Activated CD8-positive, alpha-beta T cell treated with anti-CD3 and anti-CD28 coated beads for 36 hours (primary cell): ENCODE measurements at regions not wholly inside any gene's neighbourhood (a gene's known extent, or its start where the extent isn't known, plus 50 kb on each side); places are given as distances from the start of the nearest gene placed in this dataset.

Source experiments
- ATAC-seq: fragments of 200-7000 bp; cut with Tn5 transposase; one replicate; pipeline ENCODE4 v1.10.0; 2021; ENCODE audit warnings: mild to moderate bottlenecking, moderate library complexity
- CTCF ChIA-PET: fragments of 350-600 bp; sonication (Branson Sonifier 250); formaldehyde crosslinking; loops from one replicate; lab custom pipeline; 2021; ENCODE audit warnings: antibody characterized with exemption; lab: Charles Lee
- POLR2A ChIA-PET: fragments of 350-600 bp; sonication (Branson Sonifier 250); formaldehyde crosslinking; loops from one replicate; lab custom pipeline; 2021; ENCODE audit warnings: antibody characterized with exemption; lab: Charles Lee
- DNase-seq: peaks from one replicate; pipeline ENCODE4 v3.0.0-alpha.2; 2020
- H3K27ac Mint-ChIP-seq: one replicate; pipeline ENCODE4 v1.8.0; 2021; ENCODE audit warnings: mild to moderate bottlenecking, mixed read lengths
- H3K27me3 Mint-ChIP-seq: one replicate; pipeline ENCODE4 v1.8.0; 2021; ENCODE audit warnings: mixed read lengths
- H3K36me3 Mint-ChIP-seq: one replicate; pipeline ENCODE4 v1.8.0; 2021; ENCODE audit warnings: low read depth, mixed read lengths
- H3K4me1 Mint-ChIP-seq: one replicate; pipeline ENCODE4 v1.8.0; 2021; ENCODE audit warnings: low read depth, mixed read lengths
- H3K4me3 Mint-ChIP-seq: one replicate; pipeline ENCODE4 v1.8.0; 2021; ENCODE audit warnings: mild to moderate bottlenecking, moderate library complexity, mixed read lengths
- H3K9me3 Mint-ChIP-seq: one replicate; pipeline ENCODE4 v1.8.0; 2021; ENCODE audit warnings: mixed read lengths
- CTCF ChIP-seq: fragments of 200-600 bp; IDR thresholded peaks from one replicate; pipeline ENCODE4 v1.8.0; 2022; ENCODE audit warnings: antibody characterized with exemption, mild to moderate bottlenecking
- intact Hi-C: fragments of 100-400 bp; cut with micrococcal nuclease; formaldehyde crosslinking; loops from one replicate; pipeline ENCODE4 v1.10.0; 2022

- intact Hi-C loops, result no loop called here
- ChIA-PET POLR2A (no interaction called here), CTCF (no interaction called here)
- no peak for TF ChIP-seq CTCF
- no peak overlapping the region for H3K27ac Mint-ChIP-seq
- H3K9me3 Mint-ChIP-seq, result no peaks in the 10 kb centered on the region
- ATAC-seq (no peak), DNase-seq (no peak)
- H3K27me3 Mint-ChIP-seq, result peaks cover 13% of the 10 kb centered on the region
- no peak overlapping the region for H3K4me3 Mint-ChIP-seq
- H3K36me3 Mint-ChIP-seq, result no peaks in the 10 kb centered on the region
- no peaks in the 10 kb centered on the region for H3K4me1 Mint-ChIP-seq
Observed at GRCh38 chr5:159630545-159630944, 285.7 kb upstream of the ADRA1B start.

GRCh38 chr5:159631001-159631400, 285.3 kb upstream of the ADRA1B start:
- Mint-ChIP-seq H3K4me3 (no peak overlapping the region), H3K36me3 (no peaks in the 10 kb centered on the region), H3K27me3 (peaks cover 13% of the 10 kb centered on the region), H3K9me3 (no peaks in the 10 kb centered on the region), H3K27ac (no peak overlapping the region), H3K4me1 (no peaks in the 10 kb centered on the region)
- no peak for ATAC-seq
- ChIA-PET CTCF (no interaction called here), POLR2A (no interaction called here)
- DNase-seq, result no peak
- no peak for TF ChIP-seq CTCF
- intact Hi-C loops, result no loop called here

- H3K27ac Mint-ChIP-seq, result no peak overlapping the region
- POLR2A ChIA-PET, result no interaction called here
- intact Hi-C loops, result no loop called here
- no peak for TF ChIP-seq CTCF
- H3K4me3 Mint-ChIP-seq, result no peak overlapping the region
- CTCF ChIA-PET, result no interaction called here
- no peak for ATAC-seq
- no peaks in the 10 kb centered on the region for H3K9me3 Mint-ChIP-seq
- peaks cover 11% of the 10 kb centered on the region for H3K27me3 Mint-ChIP-seq
- H3K4me1 Mint-ChIP-seq, result no peaks in the 10 kb centered on the region
- no peak for DNase-seq
- no peaks in the 10 kb centered on the region for H3K36me3 Mint-ChIP-seq
Observed at GRCh38 chr5:159632866-159633265, 283.4 kb upstream of the ADRA1B start.

GRCh38 chr5:159638481-159638880, 277.8 kb upstream of the ADRA1B start:
- CTCF ChIA-PET, result interaction anchor here (0.6 kb wide), 1 partner anchor 76 kb away, joined by 3 read pairs; no protein-coding TSS in a partner anchor
- intact Hi-C loops, result no loop called here
- Mint-ChIP-seq H3K4me1 (no peaks in the 10 kb centered on the region), H3K27me3 (peaks cover 6% of the 10 kb centered on the region), H3K27ac (no peak overlapping the region), H3K9me3 (no peaks in the 10 kb centered on the region), H3K4me3 (no peak overlapping the region), H3K36me3 (no peaks in the 10 kb centered on the region)
- POLR2A ChIA-PET, result no interaction called here
- DNase-seq (no peak), ATAC-seq (no peak)
- no peak for TF ChIP-seq CTCF

DNA sequence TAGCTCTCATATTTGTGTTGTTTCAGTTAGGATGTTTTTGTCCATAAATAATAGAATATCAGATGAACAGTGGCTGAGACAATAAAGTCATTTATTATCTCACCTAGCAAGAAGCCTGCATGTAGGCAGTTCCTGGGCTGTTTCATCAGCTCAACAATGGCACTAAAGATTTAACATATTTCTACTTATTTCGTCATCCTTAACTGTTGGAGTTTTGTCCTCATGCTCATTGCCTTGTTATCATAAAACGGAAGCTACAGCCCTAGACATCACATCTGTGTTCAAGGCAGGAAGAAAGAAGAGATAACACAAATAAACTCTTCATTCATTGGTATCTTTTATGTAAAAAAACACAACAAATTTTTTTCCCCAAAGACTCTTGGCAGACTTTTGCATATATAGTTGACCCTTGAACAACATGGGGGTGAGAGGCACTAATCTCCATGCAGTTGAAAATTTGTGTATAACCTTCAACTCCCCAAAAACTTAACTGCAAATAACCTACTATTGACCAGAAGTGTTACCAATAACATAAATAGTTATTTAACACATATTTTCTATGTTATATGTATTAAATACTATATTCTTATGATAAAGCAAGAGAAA, 277.2 kb upstream of the ADRA1B start:
- CTCF ChIA-PET, result interaction anchor here (0.6 kb wide), 1 partner anchor 76 kb away, joined by 3 read pairs; no protein-coding TSS in a partner anchor
- peaks cover 6% of the 10 kb centered on the region for H3K27me3 Mint-ChIP-seq
- intact Hi-C loops, result no loop called here
- no peak for DNase-seq
- POLR2A ChIA-PET, result no interaction called here
- H3K27ac Mint-ChIP-seq, result no peak overlapping the region
- H3K4me3 Mint-ChIP-seq, result no peak overlapping the region
- no peak for TF ChIP-seq CTCF
- ATAC-seq, result no peak
- H3K4me1 Mint-ChIP-seq, result no peaks in the 10 kb centered on the region
- H3K36me3 Mint-ChIP-seq, result no peaks in the 10 kb centered on the region
- H3K9me3 Mint-ChIP-seq, result no peaks in the 10 kb centered on the region
